HG02798 (cell line): ENCODE measurements at regions not wholly inside any gene's neighbourhood (a gene's known extent, or its start where the extent isn't known, plus 50 kb on each side); places are given as distances from the start of the nearest gene placed in this dataset.

ENCODE experiments used
- ATAC-seq: cut with Tn5 transposase; IDR thresholded peaks from one replicate; pipeline ENCODE4 v1.9.1; 2021; ENCODE audit warnings: mild to moderate bottlenecking; ENCODE audit not compliant: unreplicated experiment, poor library complexity

DNA sequence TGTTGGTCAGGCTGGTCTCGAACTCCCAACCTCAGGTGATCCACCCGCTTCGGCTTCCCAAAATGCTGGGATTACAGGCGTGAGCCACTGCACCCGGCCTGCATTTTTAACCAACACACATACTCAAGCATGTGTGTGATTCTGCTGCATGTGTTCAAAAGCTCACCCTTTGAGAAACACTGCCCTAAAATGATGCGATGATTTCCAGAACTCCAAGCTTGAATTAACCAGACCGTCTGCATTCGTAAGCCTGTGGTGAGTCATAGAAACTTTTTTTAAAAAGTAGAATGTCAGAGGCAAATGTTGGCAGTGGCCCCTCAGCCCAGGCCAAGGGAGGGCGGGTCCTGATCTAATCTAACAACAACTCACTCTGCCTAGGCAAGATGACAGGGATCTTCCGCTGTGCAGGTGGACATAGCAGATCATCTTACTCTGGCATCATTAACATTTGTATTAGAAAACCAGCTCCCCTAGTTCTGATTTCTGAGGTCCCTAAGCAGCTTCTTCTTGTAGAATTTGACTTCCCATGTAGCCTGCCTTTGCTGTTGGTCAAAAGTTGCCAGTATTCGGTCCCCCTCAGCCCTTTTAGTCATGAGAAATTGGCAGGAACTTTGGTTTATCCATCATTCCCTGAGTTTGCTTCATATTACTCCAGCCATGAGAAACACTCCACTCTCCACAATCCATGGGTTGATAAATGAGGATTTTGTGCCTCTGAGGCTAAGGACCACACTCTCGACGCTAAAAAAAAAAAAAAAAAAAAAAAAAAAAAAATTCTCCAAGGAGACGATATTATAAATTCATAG is 190.4 kb downstream of the SKIDA1 start:
- ATAC-seq = no peak

- no peak for ATAC-seq
Observed at GRCh38 chr10:21330628-21331020, 194.9 kb downstream of the SKIDA1 start.

DNA sequence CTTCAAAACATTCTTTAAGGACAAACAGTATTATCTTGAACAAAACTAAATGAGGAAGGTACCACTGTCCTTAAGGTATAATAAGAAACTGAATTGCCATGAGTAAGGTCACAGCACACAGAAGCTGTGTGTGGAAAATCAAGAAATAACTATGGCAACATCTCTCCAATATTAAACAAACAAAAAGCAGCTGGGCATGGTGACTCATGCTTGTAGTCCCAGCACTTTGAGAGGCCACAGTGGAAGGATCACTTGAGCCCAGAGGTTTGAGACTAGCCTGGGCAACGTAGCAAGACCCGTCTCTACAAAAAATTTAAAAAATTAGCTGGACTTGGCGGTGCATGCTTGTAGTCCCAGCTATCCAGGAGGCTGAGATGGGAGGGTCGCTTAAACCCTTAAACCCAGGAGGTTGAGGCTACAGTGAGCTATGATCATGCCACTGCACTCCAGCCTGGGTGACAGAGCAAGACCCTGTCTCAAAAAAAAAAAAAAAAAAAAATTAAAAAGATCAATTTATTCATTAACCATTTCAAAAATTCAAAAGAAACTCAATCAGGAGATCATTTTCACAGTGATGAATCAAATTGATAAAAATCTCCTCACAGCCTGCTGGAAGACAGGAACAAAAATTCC is 195.4 kb downstream of the SKIDA1 start:
- no peak for ATAC-seq

DNA sequence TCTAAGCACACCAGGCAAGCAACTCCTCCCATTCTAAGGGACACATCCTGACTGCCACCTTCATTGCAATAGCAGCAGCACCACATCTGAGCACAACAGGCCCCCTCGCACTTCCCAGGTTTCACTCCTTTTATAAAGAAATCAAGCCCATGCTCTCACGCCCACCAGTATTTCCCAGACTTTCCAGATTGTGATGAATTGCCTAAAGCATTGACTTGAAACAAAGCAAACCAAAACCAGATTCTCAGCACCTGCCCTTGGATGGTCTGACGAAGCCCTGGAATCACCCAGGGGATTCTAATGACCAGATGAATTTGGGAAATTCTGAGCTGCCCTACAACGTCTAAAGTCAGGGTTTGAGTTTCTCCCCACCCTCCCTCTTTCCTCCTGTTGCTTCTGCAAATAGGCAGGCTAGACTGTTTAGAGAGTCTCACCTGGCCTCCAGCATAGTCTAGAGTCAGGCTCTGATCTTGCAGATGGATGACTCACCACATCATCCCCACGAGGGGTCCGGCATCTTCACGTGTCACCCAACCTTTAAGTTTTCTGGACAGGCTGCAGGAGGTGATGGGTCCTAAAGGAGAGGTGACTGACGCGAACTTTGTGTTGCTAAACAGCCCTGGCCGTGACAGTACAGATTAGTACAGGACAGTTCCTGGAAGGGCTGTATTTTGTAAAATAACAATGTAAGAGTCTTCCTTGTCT is 198.0 kb downstream of the SKIDA1 start:
- no peak for ATAC-seq

GRCh38 chr10:21326594-21327288 is 198.7 kb downstream of the SKIDA1 start:
- no peak for ATAC-seq

GRCh38 chr10:21318540-21319167 is 206.8 kb downstream of the SKIDA1 start:
- no peak for ATAC-seq

DNA sequence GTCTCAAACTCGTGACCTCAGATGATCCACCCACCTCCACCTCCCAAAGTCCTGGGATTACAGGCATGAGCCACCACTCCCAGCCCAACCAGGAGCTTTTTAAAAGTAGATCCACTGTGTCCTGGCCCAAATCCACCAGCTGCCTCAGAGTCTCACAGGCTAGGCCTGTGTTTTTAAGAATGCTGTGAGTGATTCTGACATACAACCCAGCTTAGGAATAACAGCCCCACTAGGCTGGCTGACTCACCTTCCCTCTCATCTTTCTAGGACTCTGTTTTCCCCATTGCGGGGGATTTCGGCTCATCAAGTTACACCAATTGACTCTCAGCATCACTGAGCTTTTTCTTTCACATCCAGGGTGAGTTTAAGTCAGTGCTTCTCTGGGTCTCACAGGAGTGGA is 207.6 kb downstream of the SKIDA1 start:
- no peak for ATAC-seq

GRCh38 chr10:21315645-21316220 is 209.7 kb downstream of the SKIDA1 start:
- no peak for ATAC-seq

- ATAC-seq = no peak
Observed at GRCh38 chr10:21314906-21315644, 210.4 kb downstream of the SKIDA1 start.

DNA sequence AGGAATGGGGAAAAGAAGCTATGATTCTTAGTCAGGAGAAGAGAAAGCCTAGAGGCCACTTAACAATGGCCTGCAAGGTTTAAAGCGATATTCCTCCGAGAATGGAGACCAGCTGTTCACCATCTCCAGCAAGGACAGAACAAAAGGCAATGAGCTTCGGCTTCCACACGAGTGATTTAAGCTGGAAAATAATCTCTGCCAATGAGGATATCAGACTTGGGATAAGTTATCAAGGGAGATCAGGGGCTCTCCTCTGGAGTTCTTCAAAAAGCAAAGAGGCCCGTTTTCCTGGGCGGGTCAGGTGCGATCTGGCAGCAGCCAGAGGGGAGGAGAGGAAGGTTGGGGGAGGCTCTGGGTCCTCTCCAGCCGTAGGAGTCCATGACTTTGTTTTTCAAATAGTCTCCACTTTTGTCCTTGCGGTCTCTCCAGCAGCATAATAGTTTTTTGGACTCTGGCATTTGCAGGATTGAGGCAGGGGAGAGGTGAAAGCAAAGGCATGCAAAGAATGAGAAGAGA is 211.3 kb downstream of the SKIDA1 start:
- ATAC-seq = no peak

DNA sequence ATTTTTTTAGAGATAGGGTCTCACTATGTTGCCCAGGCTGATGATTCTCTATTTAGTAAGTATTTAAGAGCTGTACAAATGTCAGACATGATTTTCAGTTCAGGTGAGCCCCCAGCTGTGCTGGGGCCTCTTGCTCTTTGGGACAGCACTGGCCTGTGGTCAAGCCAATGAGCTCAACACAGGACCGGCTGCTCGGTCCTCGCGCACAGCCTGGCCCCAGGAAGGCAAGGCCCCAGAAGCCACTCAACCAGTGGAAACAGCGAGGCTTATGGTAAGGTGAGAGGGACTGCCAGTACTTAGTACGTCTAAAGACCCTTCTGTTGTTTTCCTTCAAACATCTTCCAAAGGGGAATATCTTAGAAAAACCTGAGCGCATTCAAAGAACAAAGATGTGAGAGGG is 211.8 kb downstream of the SKIDA1 start:
- no peak for ATAC-seq

GRCh38 chr10:21311426-21311825 is 214.1 kb downstream of the SKIDA1 start:
- ATAC-seq = no peak

GRCh38 chr10:21309427-21309826 is 216.1 kb downstream of the SKIDA1 start:
- ATAC-seq = no peak

DNA sequence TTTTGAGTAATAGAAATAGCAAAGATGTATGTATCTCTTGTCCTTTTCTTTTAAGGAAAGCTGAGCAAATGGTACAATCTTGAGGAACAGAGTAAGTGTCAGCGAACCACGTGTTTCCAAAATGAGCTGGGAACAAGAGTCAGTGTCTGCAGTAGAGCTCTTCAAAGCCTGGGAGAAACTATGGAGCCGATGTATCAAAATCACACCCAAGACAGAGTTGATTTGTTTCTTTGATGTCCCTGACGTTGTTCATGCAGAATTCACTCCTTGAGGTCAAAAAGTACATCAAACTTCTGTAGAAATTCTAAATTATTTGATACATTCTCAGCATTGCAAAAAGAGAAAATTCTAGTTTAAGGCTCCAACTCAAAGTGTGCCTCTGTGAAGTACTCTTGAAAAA is 216.5 kb downstream of the SKIDA1 start:
- ATAC-seq = no peak

DNA sequence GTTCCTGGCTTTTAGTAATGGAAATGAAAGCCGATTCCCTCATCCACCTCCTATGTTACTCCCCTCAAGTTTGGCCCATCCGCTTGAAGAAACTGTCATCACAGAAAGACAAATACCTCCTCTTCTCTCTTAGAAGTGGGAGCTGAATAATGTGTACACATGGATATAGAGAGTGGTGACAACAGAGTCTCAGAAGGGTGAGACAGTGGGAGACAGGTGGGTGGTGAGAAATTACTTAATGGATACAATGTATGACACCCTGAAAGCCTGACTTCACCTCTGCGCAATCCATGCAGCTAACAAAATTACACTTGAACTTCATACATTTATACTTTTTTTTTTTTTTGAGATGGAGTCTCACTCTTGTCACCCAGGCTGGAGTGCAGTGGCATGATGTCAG is 217.5 kb downstream of the SKIDA1 start:
- ATAC-seq = no peak

GRCh38 chr10:21304608-21305007 is 220.9 kb downstream of the SKIDA1 start:
- ATAC-seq = no peak

DNA sequence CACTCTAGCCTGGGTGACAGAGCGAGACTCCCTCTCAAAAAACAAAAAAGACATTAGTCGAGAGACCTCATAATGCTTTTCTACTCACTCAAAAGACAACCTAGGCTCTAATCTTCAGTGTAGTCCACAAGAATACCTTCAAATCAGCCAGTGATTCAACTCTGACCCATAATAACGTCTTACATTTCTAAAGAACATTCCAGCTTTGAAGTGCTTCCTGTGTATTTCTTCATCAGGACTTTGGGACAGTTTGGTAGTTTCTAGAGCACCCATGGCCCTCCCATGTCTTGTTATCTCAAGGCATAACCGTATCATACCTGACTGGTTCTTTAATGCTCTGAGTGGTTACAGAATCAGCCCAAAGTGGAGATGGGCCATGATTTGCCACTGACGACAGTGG is 221.3 kb downstream of the SKIDA1 start:
- no peak for ATAC-seq

DNA sequence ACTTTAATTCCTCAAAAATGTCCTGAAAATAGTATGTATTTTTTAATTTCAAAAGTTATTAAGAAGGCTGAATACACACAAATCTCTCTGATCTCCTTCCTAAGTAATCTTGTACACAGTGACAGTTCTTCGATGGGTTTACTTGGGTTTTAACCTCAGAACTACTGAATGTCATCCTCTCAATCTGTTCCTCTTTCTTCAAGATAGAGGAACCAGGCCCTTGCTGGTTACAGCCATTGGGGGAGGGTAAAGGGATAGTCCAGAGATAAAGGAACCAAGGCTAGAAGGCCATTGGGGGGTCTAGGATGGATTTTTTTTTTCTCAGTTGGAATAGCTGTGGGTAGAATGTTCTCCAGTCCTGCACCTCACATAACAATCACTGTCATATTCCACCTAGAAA is 224.9 kb downstream of the SKIDA1 start:
- ATAC-seq = no peak

DNA sequence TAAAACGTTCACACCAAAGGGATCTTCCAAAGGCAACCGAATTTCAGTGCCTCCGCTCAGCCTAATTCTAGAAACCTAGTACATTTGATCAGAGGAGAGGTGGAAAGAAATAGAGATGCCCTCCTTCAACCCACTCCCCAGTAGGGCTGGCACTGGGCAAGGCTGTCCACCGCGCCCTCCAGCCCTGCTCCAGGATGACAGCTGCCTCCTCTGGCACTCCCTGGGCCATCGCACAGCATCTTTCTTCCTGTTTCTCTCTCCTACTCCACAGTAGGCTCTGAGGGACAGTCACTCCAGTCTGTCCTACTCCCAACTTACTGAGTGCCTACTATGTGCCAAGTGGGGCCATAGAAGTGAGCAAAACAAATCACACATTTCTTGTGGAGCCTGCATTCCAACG is 226.2 kb downstream of the SKIDA1 start:
- ATAC-seq = no peak
